HL-60/S4 treated with phorbol 12-myristate 13-acetate at 8.2 ng/mL for 4 days and 3 days (cell line): ENCODE measurements at regions not wholly inside any gene's neighbourhood (a gene's known extent, or its start where the extent isn't known, plus 50 kb on each side); places are given as distances from the start of the nearest gene placed in this dataset.

Experiments
- in situ Hi-C: fragments of 300-500 bp; cut with MboI; formaldehyde crosslinking; loops from 2 replicates; pipeline ENCODE4 v1.15.0; 2022; ENCODE audit warnings: low sequenced_read_pairs

DNA sequence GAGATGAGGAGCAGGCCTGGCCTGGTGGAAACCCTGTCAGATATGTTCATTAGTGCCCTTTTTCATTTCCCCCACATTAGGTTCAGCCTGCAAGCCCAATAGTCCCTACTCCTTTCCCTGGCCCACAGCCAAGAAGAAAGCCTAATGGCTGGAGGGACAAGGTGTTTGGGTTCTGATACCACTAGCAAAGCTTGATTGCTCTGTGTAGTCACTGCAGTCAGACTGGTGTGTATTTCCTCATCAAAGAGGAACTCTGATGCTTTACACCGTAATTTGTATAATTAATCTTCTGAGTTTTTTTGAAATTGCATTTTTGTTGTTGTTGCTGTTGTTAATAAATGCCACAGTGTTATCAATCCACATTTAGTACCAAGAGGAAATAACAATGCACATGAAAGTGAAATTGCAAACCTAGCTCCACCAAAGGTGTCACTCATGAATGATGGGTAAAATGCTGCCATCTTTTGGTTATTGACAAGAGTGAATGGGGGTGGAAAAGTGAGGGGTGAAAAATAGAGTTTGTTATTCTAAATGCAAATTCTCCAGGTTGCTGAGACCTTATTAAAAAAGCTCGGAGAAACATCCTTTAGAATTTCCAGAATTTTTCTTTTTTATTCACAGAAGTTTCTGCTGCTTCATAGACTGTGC, 320.2 kb upstream of the POU3F2 start:
- in situ Hi-C loops, result no loop called here

DNA sequence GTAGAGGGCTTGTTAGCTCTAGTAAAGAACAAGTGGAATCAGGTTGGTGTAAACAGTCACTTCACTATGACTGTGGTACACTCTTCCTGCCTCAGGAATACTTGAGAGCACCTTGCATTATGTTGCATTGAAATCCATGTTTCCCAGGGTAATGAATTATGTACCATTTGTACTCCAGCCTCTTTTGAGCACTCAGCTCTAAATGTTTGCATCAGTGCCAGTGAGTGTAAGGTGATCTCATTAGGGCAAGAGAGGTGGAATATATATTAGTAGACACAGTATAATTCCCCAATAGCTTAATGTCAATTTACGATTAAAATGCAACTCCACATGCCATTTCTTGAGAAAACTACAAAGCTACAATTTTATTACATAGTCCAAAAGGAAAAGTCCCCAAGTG, 319.6 kb upstream of the POU3F2 start:
- in situ Hi-C loops, result no loop called here

DNA sequence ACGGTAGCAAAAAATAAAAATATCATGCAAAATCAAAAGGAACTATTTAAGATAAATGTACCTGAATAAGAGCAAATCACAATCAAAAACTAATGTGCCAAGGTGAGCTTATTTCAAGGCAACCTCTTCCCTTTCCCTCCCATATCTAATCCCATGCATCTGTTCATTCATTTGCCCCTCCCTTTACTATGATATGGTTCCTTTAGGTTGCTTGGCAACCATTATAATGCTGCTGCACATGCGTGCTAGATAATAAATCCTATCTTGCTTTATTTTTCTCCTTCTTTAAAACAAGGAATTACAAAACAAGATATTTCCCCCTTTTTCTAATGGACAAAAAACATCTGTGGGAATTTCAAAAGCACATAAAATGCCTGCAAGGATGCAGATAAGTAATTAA, 318.2 kb upstream of the POU3F2 start:
- in situ Hi-C loops, result no loop called here

DNA sequence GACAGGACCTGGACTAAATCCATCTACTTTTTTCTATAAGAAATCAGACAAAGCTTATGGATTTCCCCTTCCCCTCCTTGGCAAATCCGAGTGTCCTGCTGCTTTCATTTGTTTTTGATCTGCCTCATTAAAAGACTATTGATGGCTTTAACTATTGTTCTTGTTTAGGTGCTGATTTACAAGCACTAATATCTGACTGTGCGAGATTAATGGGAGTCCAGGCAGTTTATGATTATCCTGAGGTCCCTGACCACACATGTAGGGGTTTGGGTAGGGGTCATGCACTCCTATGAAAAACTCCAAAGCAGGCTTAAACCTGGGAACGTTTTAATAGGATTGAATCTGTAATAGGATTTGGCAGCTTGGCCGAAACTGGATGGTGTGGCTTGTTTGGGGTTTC, 317.5 kb upstream of the POU3F2 start:
- in situ Hi-C loops, result no loop called here

DNA sequence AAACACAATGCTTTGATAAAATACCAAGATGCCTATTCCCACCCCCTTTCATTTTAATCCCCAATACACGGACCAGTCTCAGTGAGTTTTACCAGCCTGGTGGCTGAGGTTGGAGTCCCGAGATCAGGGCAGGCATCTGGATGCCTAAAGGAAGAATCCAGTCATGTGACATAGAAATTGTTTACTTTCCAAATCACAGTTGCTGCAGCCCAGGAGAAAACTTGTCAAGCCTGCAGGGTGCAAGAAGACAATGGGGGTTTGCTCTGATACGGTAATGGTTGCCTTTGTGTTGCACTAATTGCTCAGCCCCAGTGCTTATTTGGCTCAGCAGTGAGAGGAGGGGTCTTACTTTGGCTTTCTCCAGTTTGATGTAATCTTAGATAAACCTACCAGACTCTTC, 308.5 kb upstream of the POU3F2 start:
- in situ Hi-C loops, result no loop called here

DNA sequence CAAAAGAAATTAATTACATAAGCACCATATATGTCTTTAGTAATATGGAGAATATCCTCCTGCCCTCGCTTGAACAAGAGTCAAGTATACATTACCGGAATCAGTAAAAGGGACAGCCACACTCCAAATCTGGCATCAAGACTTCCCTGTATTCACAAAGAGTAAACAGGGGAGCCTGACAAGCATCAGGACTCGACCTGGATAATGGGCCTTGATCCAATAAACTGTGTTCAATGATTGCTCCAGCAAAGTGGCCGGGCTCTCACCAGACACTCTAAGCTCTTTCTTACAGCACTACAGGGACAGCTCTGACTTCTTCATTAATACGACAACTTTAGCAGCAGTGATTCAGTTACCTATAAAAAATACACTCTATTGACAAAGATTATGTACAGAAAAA, 307.9 kb upstream of the POU3F2 start:
- in situ Hi-C loops, result no loop called here

DNA sequence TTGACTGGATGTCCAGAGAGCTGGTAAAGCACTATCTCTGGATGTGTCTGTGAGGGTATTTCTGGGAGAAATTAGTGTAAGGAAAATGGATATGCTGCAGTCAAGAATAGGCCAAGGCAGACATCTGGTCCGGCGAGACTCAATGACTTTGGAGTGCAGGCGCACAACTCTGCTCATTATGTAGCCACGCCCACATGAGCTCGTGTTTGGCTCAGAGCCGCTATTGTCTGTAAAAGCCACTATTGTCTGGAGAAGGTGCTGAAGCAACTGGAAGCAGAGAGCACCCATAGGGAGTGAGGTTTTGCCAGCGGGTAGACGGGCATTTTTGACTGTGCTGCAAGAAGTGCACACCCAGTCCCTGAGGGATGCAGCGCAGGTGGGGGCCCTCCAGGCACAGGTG, 305.0 kb upstream of the POU3F2 start:
- in situ Hi-C loops, result no loop called here

DNA sequence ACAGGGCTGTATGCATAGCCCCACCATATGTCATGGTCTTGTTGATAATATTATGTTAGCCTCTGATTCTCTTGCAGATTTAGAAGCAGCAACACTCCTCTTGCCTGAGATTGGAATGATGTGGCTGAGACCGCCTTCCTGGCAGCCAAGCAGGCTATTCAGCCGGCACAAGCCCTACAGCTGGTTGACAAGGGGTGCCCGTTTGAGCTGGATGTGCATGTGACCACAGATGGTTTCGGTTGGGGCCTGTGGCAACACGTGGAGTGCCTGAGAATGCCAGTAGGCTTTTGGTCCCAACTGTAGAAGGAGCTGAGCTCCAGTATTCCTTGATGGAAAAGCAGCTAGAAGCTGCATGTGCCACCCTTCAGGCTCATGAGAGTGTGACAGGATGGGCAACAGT, 303.6 kb upstream of the POU3F2 start:
- in situ Hi-C loops, result no loop called here

DNA sequence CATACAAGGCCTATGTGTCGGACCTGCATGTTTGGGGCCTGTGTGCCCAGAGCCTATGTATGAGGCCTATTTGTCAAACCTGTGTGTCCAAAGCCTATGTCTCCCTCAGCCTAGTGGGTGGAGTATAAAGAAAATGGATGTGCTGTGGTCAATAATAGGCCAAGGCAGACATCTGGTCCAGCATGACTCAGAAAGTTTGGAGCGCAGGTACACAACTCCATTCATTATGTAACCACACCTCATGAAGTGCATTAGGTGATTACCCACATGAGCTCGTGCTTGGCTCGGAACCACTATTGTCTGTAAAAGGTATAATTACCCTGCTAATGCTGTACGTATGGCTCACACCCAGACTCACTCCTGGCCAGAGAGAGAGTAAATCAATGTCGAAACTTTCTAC, 302.4 kb upstream of the POU3F2 start:
- in situ Hi-C loops, result no loop called here

DNA sequence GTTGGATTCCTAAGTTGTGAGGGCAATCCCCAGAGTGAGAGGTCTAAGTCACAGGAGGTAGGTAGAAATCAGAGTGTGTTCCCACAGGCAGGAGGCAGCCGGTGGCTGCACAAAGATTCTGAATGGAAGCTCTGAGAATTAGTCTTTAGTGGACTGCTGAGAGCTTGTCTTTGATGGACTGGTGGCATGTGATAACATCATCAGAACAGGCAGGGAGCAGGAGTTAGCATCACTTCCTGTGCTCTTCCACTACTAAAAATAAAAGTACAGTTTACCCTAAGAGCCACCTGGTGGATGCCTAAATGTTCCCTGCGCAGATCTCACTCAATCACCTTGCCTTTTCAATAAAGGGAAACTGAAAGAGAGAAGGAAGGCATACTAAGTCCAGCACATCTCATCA, 294.6 kb upstream of the POU3F2 start:
- in situ Hi-C loops, result no loop called here

DNA sequence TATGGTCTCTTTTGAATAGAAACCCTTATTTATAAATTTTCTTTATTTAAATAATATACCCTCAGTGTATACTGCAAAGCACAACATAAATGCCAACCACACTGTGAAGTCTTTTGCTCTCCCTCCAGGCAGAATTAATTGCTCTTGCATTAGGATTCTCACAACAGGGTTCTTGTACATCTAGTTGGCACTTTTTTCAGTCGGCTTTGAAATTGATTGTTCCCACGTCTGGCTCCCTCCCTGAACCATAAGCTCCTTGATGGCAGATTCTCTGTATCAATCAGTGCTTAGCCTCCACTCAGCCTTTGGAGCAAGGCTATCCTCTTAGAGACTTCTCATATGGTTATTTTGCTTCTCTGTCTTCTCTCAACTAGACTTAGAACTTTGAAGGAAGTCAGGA, 288.0 kb upstream of the POU3F2 start:
- in situ Hi-C loops, result no loop called here

DNA sequence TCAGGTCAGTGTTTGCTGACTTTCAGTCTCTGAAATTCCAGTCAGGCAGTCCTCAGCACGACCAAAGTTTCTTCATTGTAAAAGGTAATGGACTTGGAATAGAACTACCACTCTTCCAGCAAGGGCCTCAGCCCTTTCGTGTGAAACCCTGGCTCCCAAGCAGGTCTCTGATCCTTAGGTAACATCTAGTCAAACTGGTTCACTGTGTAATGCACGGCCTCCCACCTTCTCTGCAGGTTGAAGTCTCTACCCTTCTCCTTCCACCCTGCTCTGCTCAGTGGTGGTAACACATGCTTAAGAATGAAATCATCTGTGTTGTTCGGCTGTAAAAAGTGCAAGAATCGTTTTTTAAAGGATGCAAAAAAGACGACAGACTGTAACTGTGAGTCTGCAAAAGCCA, 287.2 kb upstream of the POU3F2 start:
- in situ Hi-C loops, result no loop called here

DNA sequence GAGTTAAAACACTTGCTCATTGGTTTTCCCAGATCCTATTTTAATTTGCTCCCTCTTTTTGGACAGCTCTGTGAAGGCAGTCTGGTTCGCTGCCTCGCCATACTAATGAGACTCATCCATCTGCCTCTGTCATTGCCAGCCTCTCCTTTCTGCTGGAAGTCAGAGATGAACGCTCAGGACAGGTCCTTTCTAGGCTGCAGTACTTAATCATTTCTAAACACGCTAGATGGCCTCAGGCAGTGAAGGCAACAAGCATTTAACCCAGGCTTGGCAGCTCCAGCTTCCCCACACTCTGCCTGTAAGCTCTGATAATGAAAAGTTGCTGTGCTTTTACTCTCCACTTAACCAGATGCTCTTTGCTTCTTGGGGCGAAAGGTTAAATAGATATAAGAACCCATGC, 286.7 kb upstream of the POU3F2 start:
- in situ Hi-C loops, result no loop called here

DNA sequence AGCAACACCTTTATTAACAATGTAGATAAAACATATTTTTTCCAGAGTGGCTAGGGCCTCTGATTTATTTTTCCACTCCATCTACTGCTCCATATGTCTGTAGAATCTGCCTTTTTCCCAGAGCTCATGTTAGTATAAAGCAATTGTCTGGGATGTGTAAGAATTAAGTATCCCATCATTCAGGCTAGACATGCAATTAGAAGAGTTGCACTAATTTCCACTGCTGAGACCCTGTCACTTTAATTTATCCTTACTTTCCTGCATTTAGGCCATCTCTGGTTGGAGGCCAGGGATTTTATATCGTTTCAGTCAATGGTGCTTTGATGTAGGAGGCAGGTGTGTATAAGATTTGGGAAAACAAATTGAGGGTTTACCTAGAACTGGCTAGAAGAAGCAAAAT, 286.1 kb upstream of the POU3F2 start:
- in situ Hi-C loops, result no loop called here

DNA sequence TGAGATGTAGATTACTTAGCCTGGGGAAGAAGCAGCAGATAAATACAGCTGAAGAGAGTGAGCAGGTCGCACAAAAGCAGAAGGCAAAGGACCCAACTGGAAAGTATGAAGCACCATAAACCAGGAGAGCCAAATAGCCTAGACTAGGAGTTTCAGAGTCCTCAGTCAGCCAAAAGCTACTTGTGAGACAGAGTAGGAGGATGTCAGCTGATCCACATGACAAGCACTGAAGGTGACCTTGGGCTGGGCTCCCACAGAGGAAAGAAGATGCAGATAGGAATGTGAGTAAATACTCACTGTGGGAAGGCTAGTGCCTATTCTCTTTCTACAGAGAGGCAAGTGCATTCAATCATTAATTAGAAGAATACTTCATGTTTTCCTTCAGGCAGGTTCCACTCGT, 274.0 kb upstream of the POU3F2 start:
- in situ Hi-C loops, result no loop called here

DNA sequence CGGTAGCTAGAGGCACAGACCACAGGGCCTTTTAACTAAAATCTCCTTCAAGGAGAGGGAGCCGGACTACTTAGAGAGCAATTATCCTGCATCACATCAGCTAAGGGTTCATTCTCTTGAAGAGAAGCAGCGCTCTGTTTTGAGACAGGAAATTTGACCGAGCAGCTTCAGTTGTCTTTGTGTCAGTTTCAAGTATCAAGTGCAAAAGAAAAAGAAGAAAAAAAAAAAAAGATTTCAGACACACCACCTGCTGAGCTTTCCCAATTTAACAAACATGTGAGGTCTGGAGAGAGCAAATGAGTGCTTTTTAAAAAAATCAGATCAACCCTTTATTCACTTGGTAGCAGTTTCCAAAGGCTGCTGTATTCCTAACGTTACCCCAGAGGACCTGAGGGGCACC, 273.5 kb upstream of the POU3F2 start:
- in situ Hi-C loops, result no loop called here

DNA sequence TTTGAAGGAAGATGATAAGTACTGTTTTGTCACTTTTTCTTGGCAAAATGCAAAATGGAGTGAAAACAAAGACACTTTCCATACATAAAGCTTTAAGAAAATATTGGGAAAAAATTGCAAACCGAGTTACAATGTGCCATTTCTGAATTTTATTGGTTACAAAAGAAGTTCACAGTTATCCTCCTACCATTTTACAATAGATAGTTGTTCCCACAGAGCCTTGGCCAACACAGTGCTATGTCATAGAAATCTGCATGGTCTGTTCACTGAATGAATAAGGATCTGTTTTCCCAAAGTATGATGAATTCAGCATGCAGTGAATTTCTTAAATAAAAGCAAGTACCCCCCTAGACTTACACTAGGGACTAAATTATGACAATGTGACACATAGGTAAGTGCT, 268.2 kb upstream of the POU3F2 start:
- in situ Hi-C loops, result no loop called here

DNA sequence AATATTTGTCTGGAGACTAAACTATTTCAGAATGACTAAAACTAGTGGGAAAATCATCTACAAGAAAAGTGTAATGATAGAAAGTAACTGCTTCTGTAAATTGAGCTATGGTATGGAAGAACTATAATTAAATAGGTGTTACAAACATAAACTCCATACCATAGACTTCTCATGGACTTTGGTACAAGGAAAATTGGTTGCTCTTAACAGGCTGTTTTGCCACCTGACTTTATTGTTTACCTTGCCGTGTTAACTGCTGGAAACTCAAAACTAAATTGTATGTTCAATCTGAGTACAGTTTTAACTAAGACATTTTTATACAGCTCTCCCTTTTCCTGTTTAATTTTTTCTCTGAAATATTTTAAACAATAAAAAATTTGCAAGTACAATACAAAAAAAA, 261.8 kb upstream of the POU3F2 start:
- in situ Hi-C loops, result no loop called here

DNA sequence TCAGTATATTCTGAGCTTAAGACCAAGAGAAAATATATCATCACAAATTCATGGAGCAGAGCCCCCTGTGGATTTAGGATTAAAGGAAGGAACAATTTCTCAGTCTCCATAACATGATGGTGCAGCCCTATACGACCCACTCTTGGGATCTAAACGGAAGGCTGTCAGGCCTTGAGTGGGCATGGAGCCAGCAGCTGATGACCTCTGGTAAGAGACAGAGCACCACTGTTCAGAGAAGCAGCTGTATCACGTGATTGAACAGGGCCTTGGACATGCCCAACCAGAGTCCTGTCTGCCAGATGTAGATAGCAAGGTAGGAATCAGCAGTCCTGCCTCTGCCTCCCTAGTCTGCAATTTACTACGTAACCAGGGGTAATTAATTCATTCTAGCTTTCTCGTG, 259.4 kb upstream of the POU3F2 start:
- in situ Hi-C loops, result no loop called here

DNA sequence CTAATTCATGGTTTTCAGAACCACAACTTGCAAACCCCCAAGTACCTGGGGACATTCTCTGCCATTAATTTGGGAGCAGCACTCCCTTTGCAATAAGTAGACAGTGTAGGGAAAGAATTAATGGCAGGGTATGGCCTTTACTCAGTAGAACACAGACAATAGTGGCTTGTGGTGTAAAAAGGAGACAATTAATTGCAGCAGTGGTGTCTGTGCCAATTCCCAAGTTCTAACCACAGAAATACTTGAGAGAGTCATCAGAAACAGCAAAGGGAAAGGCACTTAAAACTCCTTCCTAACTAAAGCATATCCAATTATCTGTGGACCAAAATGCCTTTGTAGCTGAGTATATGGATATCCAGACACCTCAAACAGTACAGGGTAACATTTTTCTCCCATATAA, 257.6 kb upstream of the POU3F2 start:
- in situ Hi-C loops, result no loop called here

DNA sequence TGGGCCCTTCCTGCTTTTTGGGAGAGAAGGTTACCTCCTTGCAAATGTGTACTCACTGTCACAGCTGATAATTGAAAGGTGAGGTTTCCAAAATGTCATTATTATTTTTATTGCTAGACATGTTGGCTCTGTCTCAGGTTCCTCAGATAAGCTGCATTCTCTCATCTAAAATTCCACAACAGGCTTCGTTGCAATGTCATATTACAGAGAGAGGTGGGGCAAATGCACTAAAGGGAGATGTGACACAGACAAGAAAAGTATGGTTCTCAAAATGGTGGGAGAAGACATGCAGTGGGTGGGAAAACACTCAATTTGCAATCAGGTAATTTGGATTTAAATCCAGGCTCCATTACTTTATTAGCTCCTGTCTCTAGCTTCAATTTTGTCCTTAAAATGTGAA, 256.4 kb upstream of the POU3F2 start:
- in situ Hi-C loops, result no loop called here

DNA sequence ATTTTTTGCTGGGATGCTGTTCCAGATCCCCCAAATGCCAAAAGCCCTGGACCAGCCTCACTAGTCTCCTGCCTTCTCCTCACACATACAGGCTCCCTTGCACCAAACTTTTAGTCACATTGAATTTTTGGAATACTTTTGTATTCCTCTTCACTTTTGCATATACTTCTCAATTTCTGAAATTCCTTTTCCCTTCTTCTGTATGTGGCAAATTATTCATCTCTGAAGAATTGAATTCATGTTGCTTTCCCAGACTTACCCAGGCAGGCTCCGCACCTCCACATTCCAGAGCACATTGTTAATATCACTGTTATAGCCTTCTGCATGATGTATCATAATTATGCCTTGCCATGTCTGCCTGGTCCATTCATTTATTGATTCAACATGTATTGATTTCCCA, 255.3 kb upstream of the POU3F2 start:
- in situ Hi-C loops, result no loop called here

DNA sequence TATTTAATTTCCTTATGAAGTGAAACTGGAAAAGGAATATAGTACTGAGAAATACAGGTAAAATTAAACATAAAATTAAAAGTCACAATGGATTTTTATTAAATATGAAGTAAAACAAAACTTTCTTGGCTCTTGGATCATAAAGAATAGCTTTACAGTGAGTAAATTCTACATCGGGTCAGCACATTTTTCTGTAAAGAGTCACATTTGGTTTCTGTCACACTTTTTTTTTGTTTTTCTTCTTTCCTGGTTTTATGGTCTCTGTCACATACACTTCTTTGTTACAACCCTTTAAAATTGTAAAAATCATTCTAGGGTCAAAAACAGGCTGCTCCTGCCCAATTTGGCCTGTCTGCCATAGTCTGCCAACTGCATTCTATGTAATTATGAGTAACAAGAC, 254.4 kb upstream of the POU3F2 start:
- in situ Hi-C loops, result no loop called here

DNA sequence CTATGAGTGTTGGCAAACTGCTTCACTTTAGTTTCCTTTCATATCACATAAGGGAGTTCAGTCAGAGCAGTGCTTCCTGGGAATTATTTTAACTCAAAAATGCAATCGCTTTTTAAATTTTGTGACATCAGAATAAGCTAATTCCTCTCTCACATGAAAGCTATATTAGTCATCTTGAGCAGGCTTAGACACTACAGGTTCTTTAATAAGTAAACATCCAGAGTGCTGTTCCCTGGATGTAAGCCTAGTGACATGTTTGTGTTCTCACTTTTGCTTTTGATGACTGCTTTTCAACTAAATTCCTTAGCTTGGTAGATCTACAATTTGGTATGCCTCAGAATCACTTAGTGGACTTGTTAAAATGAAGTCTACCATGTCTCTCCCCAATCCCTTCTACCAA, 252.7 kb upstream of the POU3F2 start:
- in situ Hi-C loops, result no loop called here
